H1 (cell line): ENCODE measurements at regions not wholly inside any gene's neighbourhood (a gene's known extent, or its start where the extent isn't known, plus 50 kb on each side); places are given as distances from the start of the nearest gene placed in this dataset.

Experiments
- EP300 ChIP-seq, 2 experiments: IDR thresholded peaks; 1 replicate in 1 of 2; 2 replicates in 1 of 2; pipeline ENCODE4 v1.6.1; 2011 to 2012; ENCODE audit warnings: low read depth in 2 of 2, low read length in 2 of 2, mild to moderate bottlenecking in 2 of 2, borderline replicate concordance in 1 of 2, inconsistent platforms in 1 of 2, moderate library complexity in 1 of 2
- MAFK ChIP-seq: IDR thresholded peaks from 2 replicates; pipeline ENCODE4 v1.6.1; 2012; ENCODE audit warnings: low read depth, mild to moderate bottlenecking, improper control_type of control experiment, low read length
- POLR2A ChIP-seq, 2 experiments: IDR thresholded peaks; 1 replicate in 1 of 2; 2 replicates in 1 of 2; pipeline ENCODE4 v1.6.1; 2011; ENCODE audit warnings: low read depth in 2 of 2, low read length in 2 of 2, mild to moderate bottlenecking in 2 of 2; ENCODE audit errors: control extremely low read depth in 1 of 2
- SAP30 ChIP-seq: fragments of 300-600 bp; sonication (generic); IDR thresholded peaks from 2 replicates; pipeline ENCODE4 v1.7.1; 2012; ENCODE audit warnings: low read length, moderate library complexity, mild to moderate bottlenecking, inconsistent platforms; ENCODE audit not compliant: insufficient read depth, insufficient replicate concordance
- TCF12 ChIP-seq: IDR thresholded peaks from 2 replicates; pipeline ENCODE4 v1.6.1; 2011; ENCODE audit warnings: low read depth, mild to moderate bottlenecking, low read length

DNA sequence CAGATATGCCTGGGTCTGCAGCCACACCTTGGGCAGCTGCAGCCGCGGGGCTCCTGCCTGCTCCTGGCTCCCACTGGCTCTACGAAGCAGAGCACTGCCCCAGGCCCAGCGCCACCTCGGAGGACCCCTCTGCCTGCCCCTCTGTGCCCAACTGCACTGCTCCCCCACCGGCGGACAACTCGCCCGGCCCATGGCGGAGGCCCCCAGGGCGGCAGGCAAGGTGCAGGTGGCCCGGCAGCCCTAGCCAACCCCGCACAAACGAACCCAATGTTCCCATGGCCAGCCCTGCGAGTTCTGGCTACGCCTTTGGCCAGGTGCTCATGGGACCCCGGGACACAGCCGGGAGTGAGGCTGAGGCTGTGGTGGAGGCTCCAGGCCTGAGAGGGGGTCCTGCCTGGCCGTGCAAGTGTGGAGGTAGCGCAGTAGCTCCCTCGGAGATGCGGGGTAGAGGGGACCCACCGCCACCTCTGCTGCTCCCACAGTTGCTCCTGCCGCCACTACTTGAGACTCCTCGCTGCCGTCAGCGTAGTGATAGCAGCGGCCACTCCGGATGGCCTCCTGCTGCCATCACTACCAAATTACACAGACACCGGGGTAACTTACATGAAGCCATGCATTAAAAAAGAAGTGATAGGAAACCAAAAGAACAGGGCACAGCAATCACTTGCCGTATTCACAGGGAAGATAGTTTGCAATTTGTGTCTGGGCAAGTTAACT, 97.3 kb upstream of the SP4 start (continued):
- TF ChIP-seq EP300 (IDR thresholded peaks at IDR 0.05; ENCODE audit: borderline replicate concordance in 1 of 2, low read depth in 2 of 2, low read length in 2 of 2): no peak
- TF ChIP-seq POLR2A (IDR thresholded peaks at IDR 0.05; ENCODE audit: control extremely low read depth in 1 of 2, low read depth in 2 of 2, low read length in 2 of 2): no peak
- TF ChIP-seq SAP30: no peak
- TF ChIP-seq TCF12: no peak
- no peak for TF ChIP-seq MAFK
